Endothelial cell of umbilical vein (primary cell): ENCODE measurements at regions not wholly inside any gene's neighbourhood (a gene's known extent, or its start where the extent isn't known, plus 50 kb on each side); places are given as distances from the start of the nearest gene placed in this dataset.

Experiments
- CTCF ChIP-seq, 2 donors: IDR thresholded peaks; 1 replicate in 1 of 2; 2 replicates in 1 of 2; pipeline ENCODE4 v1.5.1; 2011; ENCODE audit warnings: low read length in 2 of 2, mild to moderate bottlenecking in 2 of 2, moderate library complexity in 2 of 2, control low read depth in 1 of 2, inconsistent platforms in 1 of 2, low read depth in 1 of 2; ENCODE audit not compliant: insufficient read depth in 1 of 2; ENCODE audit errors: extremely low read depth in 1 of 2
- MAX ChIP-seq: IDR thresholded peaks from 2 replicates; pipeline ENCODE4 v1.6.1; 2011; ENCODE audit not compliant: insufficient read depth, insufficient read length
- POLR2A ChIP-seq: IDR thresholded peaks from 2 replicates; pipeline ENCODE4 v1.6.1; 2012; ENCODE audit warnings: low read depth, mild to moderate bottlenecking, control low read depth, low read length

- TF ChIP-seq CTCF (IDR thresholded peaks at IDR 0.05; ENCODE audit: extremely low read depth in 1 of 2, insufficient read depth in 1 of 2, low read depth in 1 of 2, low read length in 2 of 2) (no peak), MAX (no peak), POLR2A (no peak)
Measured at GRCh38 chr2:4914551-4914950, 777.6 kb upstream of the SOX11 start.
